GM12878 (cell line): ENCODE measurements at regions not wholly inside any gene's neighbourhood (a gene's known extent, or its start where the extent isn't known, plus 50 kb on each side); places are given as distances from the start of the nearest gene placed in this dataset.

Experiments used
- ATAC-seq: fragments of 200-7000 bp; cut with Tn5 transposase; 3 replicates; pipeline ENCODE4 v1.9.1; 2020; ENCODE audit warnings: mild to moderate bottlenecking, moderate library complexity
- BruUV-seq: library from RNA; stranded (reverse); fragments of 400-500 nt; replicated peaks from 2 replicates; lab custom pipeline; 2021; lab: Mats Ljungman, UMichigan
- CTCF ChIA-PET: fragments of 300-600 bp; sonication (Branson Sonifier 250); formaldehyde crosslinking; extraction: SDS; loops from one replicate; lab custom pipeline; 2021; ENCODE audit warnings: inconsistent platforms; lab: Yijun Ruan, JAX
- POLR2A ChIA-PET: fragments of 350-600 bp; formaldehyde crosslinking; extraction: SDS; loops from one replicate; lab custom pipeline; 2021; ENCODE audit warnings: inconsistent platforms; lab: Charles Lee
- RAD21 ChIA-PET: fragments of 300-600 bp; sonication (Branson Sonifier 250); formaldehyde crosslinking; loops from one replicate; lab custom pipeline; 2023; ENCODE audit warnings: antibody characterized with exemption; ENCODE audit not compliant: unreplicated experiment; lab: Charles Lee
- SMC1A ChIA-PET: fragments of 300-600 bp; sonication (Branson Sonifier 250); formaldehyde crosslinking; loops from one replicate; lab custom pipeline; 2023; ENCODE audit not compliant: unreplicated experiment, uncharacterized antibody; lab: Charles Lee
- DNase-seq: peaks from one replicate; pipeline ENCODE4 v3.0.0-alpha.2; 2011; ENCODE audit warnings: low read depth, low spot score
- FAIRE-seq: peaks from 3 replicates; lab custom pipeline; 2011; peaks lifted over from hg19 to GRCh38; lab: Jason Lieb, UNC
- H2AFZ ChIP-seq: 2 replicates; pipeline ENCODE4 v1.6.0; 2011; ENCODE audit warnings: low read depth, low read length, control low read depth; ENCODE audit not compliant: control insufficient read depth
- H3K27ac ChIP-seq: 2 replicates; pipeline ENCODE4 v1.5.1; 2011; ENCODE audit warnings: control low read depth; ENCODE audit not compliant: control insufficient read depth, insufficient read depth
- H3K27me3 ChIP-seq, 2 experiments: replicated peaks in 1 of 2; 2 replicates each; pipeline versions ENCODE4 v1.6.0 to v1.6.1; 2011; ENCODE audit warnings: low read length in 1 of 2; ENCODE audit not compliant: control insufficient read depth in 2 of 2, insufficient read depth in 2 of 2
- H3K36me3 ChIP-seq, 2 experiments: 2 replicates each; pipeline ENCODE4 v1.5.1; 2011; ENCODE audit warnings: low read length in 1 of 2; ENCODE audit not compliant: control insufficient read depth in 2 of 2, insufficient read depth in 2 of 2
- H3K4me1 ChIP-seq: 2 replicates; pipeline ENCODE4 v1.6.1; 2011; ENCODE audit warnings: mild to moderate bottlenecking, low read length, moderate library complexity, mixed read lengths; ENCODE audit not compliant: control insufficient read depth, insufficient read depth
- H3K4me2 ChIP-seq: 2 replicates; pipeline ENCODE4 v1.6.0; 2011; ENCODE audit warnings: control low read depth; ENCODE audit not compliant: control insufficient read depth, insufficient read depth
- H3K4me3 ChIP-seq: fragments of 200-600 bp; sonication (generic); 2 replicates; pipeline ENCODE4 v1.5.1; 2016
- H3K79me2 ChIP-seq: 2 replicates; pipeline ENCODE4 v1.6.0; 2011; ENCODE audit warnings: low read length; ENCODE audit not compliant: control insufficient read depth, insufficient read depth
- H3K9ac ChIP-seq: 2 replicates; pipeline ENCODE4 v1.8.0; 2011; ENCODE audit warnings: low read length, control low read depth, mixed read lengths; ENCODE audit not compliant: control insufficient read depth, insufficient read depth
- H3K9me3 ChIP-seq: replicated peaks from 3 replicates; pipeline ENCODE4 v1.5.1; 2011; ENCODE audit warnings: mild to moderate bottlenecking, low read length; ENCODE audit not compliant: control insufficient read depth, insufficient read depth
- H4K20me1 ChIP-seq: 2 replicates; pipeline ENCODE4 v1.6.0; 2011; ENCODE audit not compliant: control insufficient read depth, insufficient read depth
- ATF2 ChIP-seq: IDR thresholded peaks from 2 replicates; pipeline ENCODE4 v1.6.1; 2012; ENCODE audit warnings: low read length, inconsistent platforms
- CEBPZ ChIP-seq: fragments of 150-350 bp; IDR thresholded peaks from 2 replicates; pipeline ENCODE4 v1.6.1; 2016; ENCODE audit warnings: low read depth, low read length
- CREM ChIP-seq: IDR thresholded peaks from 2 replicates; pipeline ENCODE4 v1.6.1; 2014; ENCODE audit warnings: antibody characterized with exemption, low read depth
- KDM1A ChIP-seq: fragments of 200-600 bp; sonication (generic); IDR thresholded peaks from 2 replicates; pipeline ENCODE4 v1.6.1; 2016; ENCODE audit warnings: borderline replicate concordance
- NFYB ChIP-seq: IDR thresholded peaks from 2 replicates; pipeline ENCODE4 v1.6.1; 2011; ENCODE audit warnings: low read depth, mild to moderate bottlenecking, low read length, improper control_type of control experiment, moderate library complexity; ENCODE audit not compliant: insufficient read depth
- RAD51 ChIP-seq: fragments of 450-650 bp; IDR thresholded peaks from 2 replicates; pipeline ENCODE4 v1.6.1; 2016; ENCODE audit warnings: moderate library complexity, mild to moderate bottlenecking, inconsistent platforms
- SIX5 ChIP-seq: IDR thresholded peaks from 2 replicates; pipeline ENCODE4 v1.6.1; 2011; ENCODE audit warnings: mild to moderate bottlenecking, low read depth, low read length, moderate library complexity; ENCODE audit not compliant: severe bottlenecking
- SREBF2 ChIP-seq: IDR thresholded peaks from 2 replicates; pipeline ENCODE4 v1.6.1; 2012; ENCODE audit warnings: mild to moderate bottlenecking, low read length
- STAT3 ChIP-seq: IDR thresholded peaks from 2 replicates; pipeline ENCODE4 v1.6.1; 2011; ENCODE audit warnings: low read depth, low read length, improper control_type of control experiment
- YBX1 ChIP-seq: fragments of 450-650 bp; IDR thresholded peaks from 2 replicates; pipeline ENCODE4 v1.6.1; 2016; ENCODE audit warnings: antibody characterized with exemption
- ZBTB40 ChIP-seq: fragments of 450-650 bp; IDR thresholded peaks from 2 replicates; pipeline ENCODE4 v1.6.1; 2016; ENCODE audit warnings: mild to moderate bottlenecking, moderate library complexity, borderline replicate concordance
- WGBS: methylation state at CpG from one replicate; pipeline ENCODE4 v1.1.6; 2016; ENCODE audit warnings: low lambda C conversion rate; ENCODE audit not compliant: insufficient replicate concordance, insufficient coverage; ENCODE audit errors: missing lambda C conversion rate; 5-methylcytosine and 5-hydroxymethylcytosine counted together
- in situ Hi-C: fragments of 300-500 bp; cut with MboI; formaldehyde crosslinking; loops from 9 replicates; pipeline ENCODE4 v1.14.3; 2018; ENCODE audit warnings: mixed read lengths
- intact Hi-C: fragments of 100-400 bp; cut with micrococcal nuclease; formaldehyde crosslinking; loops from one replicate; pipeline ENCODE4 v1.14.2; 2022; ENCODE audit not compliant: unreplicated experiment

- TF ChIP-seq ZBTB40, result no peak
These were observed 143.6 kb downstream of the VAPA start (continued) for GRCh38 chr18:10057401-10057893.

GRCh38 chr18:10057894-10058791, 144.3 kb downstream of the VAPA start:
- Histone ChIP-seq H3K9me3 (no peaks in the 10 kb centered on the region), H3K4me3 (no peak overlapping the region), H4K20me1 (no peaks in the 10 kb centered on the region), H3K4me1 (no peaks in the 10 kb centered on the region), H3K9ac (no peak overlapping the region), H3K27me3 (peaks cover 0 to 1% of the 10 kb centered on the region in 2 experiments; a peak in 1 of 4 replicates), H3K36me3 (no peaks in the 10 kb centered on the region), H3K4me2 (no peak overlapping the region), H3K79me2 (no peaks in the 10 kb centered on the region), H3K27ac (no peak overlapping the region), H2AFZ (no peak overlapping the region)
- no peak for FAIRE-seq
- no TSS peak for BruUV-seq
- no peak for ATAC-seq
- CTCF ChIA-PET, result no interaction called here
- intact Hi-C loops, result no loop called here
- RAD21 ChIA-PET, result no interaction called here
- TF ChIP-seq KDM1A (no peak), YBX1 (no peak), CREM (no peak), ATF2 (no peak), SREBF2 (no peak), SIX5 (no peak), CEBPZ (no peak), STAT3 (no peak), NFYB (no peak), RAD51 (no peak)
- DNase-seq, result no peak
- SMC1A ChIA-PET, result no interaction called here
- WGBS, result 1% methylated on average over 5 of the region's 5 CpGs
- POLR2A ChIA-PET, result interaction anchor here (0.5 kb wide), 1 partner anchor 397 kb away, joined by 3 read pairs; no protein-coding TSS in a partner anchor
- in situ Hi-C loops, result no loop called here
